HFF-Myc (cell line): ENCODE measurements at regions not wholly inside any gene's neighbourhood (a gene's known extent, or its start where the extent isn't known, plus 50 kb on each side); places are given as distances from the start of the nearest gene placed in this dataset.
"Not testable (repeated sequence)": the region's sequence is repeated elsewhere in the genome, so short reads cannot be mapped to it uniquely, and the experiment has no call there.

Experiments used
- DNase-seq: peaks from one replicate; pipeline ENCODE4 v3.0.0-alpha.2; 2011; ENCODE audit warnings: low read depth; ENCODE audit errors: extremely low read depth
- H3K4me3 ChIP-seq: replicated peaks from 2 replicates; pipeline ENCODE4 v1.5.1; 2011; ENCODE audit warnings: low read depth, mild to moderate bottlenecking, control low read depth, low read length
- CTCF ChIP-seq: IDR thresholded peaks from 2 replicates; pipeline ENCODE4 v1.5.1; 2012; ENCODE audit warnings: mild to moderate bottlenecking, low read depth, low read length, control low read depth; ENCODE audit errors: missing control alignments

- TF ChIP-seq CTCF = no peak
- DNase-seq = no peak
- H3K4me3 ChIP-seq = no peak overlapping the region
Observed at GRCh38 chr14:30389134-30389876, 169.7 kb upstream of the G2E3 start.

GRCh38 chr14:30389877-30390385 lies 169.0 kb upstream of the G2E3 start:
- H3K4me3 ChIP-seq = no peak overlapping the region
- no peak for DNase-seq
- TF ChIP-seq CTCF = no peak

- DNase-seq = no peak
- H3K4me3 ChIP-seq = no peak overlapping the region
- TF ChIP-seq CTCF = no peak
Observed at GRCh38 chr14:30395065-30395464, 163.9 kb upstream of the G2E3 start.

- no peak for DNase-seq
Observed at GRCh38 chr14:30402846-30403245, 156.1 kb upstream of the G2E3 start.

GRCh38 chr14:30403791-30404190 lies 155.2 kb upstream of the G2E3 start:
- no peak for TF ChIP-seq CTCF
- no peak for DNase-seq
- no peak overlapping the region for H3K4me3 ChIP-seq

More at GRCh38 chr14:30402846-30403245, 156.1 kb upstream of the G2E3 start:
- no peak for TF ChIP-seq CTCF
- no peak overlapping the region for H3K4me3 ChIP-seq

- DNase-seq, H3K4me3 ChIP-seq: not testable (repeated sequence)
Observed at GRCh38 chr14:30409508-30410015, 149.4 kb upstream of the G2E3 start.

- no peak for TF ChIP-seq CTCF
- H3K4me3 ChIP-seq = no peak overlapping the region
- no peak for DNase-seq
Observed at GRCh38 chr14:30410986-30411385, 148.0 kb upstream of the G2E3 start.

- H3K4me3 ChIP-seq, DNase-seq: not testable (repeated sequence)
Observed at GRCh38 chr14:30413184-30413583, 145.8 kb upstream of the G2E3 start.
